ENCODE measurements at regions not wholly inside any gene's neighbourhood (a gene's known extent, or its start where the extent isn't known, plus 50 kb on each side); places are given as distances from the start of the nearest gene placed in this dataset.

- no CpG with 5 or more reads among the region's 6 CpGs for WGBS (ENCODE audit: extremely low coverage, insufficient read length, low lambda C conversion rate)
- no peaks in the 10 kb centered on the region for H3K27me3 Mint-ChIP-seq (ENCODE audit: low read depth)
- H3K9me3 Mint-ChIP-seq = no peaks in the 10 kb centered on the region
- no peak overlapping the region for H2BK20ac ChIP-seq (ENCODE audit: low read depth, low read length, poor library complexity, severe bottlenecking)
- H4K5ac ChIP-seq (ENCODE audit: insufficient read length, low read depth, low read length) = no peak overlapping the region
- H3K4me1 Mint-ChIP-seq = peaks cover 3 to 13% of the 10 kb centered on the region in 2 experiments; a peak in 3 of 4 replicates
- no peak overlapping the region for H3K4me3 Mint-ChIP-seq
- TF ChIP-seq CTCF (conservative IDR thresholded peaks at IDR 0.05) = no peak
- H2AK5ac ChIP-seq (ENCODE audit: insufficient read length, low read length) = no peak overlapping the region
- no peak overlapping the region for H2BK5ac ChIP-seq (ENCODE audit: insufficient read length, low read length)
- no peak overlapping the region for H2BK15ac ChIP-seq (ENCODE audit: low read depth, low read length)
- no peak overlapping the region for H3K18ac ChIP-seq (ENCODE audit: insufficient read length, low read depth, low read length)
- no peak overlapping the region for H3K14ac ChIP-seq (ENCODE audit: insufficient read depth, low read length)
- H3K4ac ChIP-seq (ENCODE audit: low read depth, low read length) = no peak overlapping the region
- no peaks in the 10 kb centered on the region; a peak in 1 of 7 replicates for H3K36me3 Mint-ChIP-seq (ENCODE audit: insufficient read depth in 1 of 3, low read depth in 3 of 3)
- no peaks in the 10 kb centered on the region for H3K27me3 ChIP-seq (ENCODE audit: insufficient read depth, low read length)
- H3T11ph ChIP-seq (ENCODE audit: low read length) = no peak overlapping the region
- H3K27ac Mint-ChIP-seq = no peak overlapping the region
- DNase-seq = no peak
- no peak overlapping the region for H2AFZ ChIP-seq (ENCODE audit: low read length)
- no peak overlapping the region for H3K27ac ChIP-seq (ENCODE audit: insufficient read length, low read depth, low read length)
- H3K79me2 ChIP-seq (ENCODE audit: insufficient read depth, low read length) = no peaks in the 10 kb centered on the region; the same call in 1 of the 2 replicates
- H3K9me3 ChIP-seq (ENCODE audit: control insufficient read depth, low read depth, low read length) = no peaks in the 10 kb centered on the region
- H4K91ac ChIP-seq (ENCODE audit: insufficient read length, low read depth, low read length) = no peak overlapping the region
- no peak overlapping the region for H2BK12ac ChIP-seq (ENCODE audit: insufficient read length, low read depth, low read length)
- no peaks in the 10 kb centered on the region for H4K20me1 ChIP-seq (ENCODE audit: control insufficient read depth, insufficient read depth, insufficient read length)
- no peak overlapping the region for H3K56ac ChIP-seq (ENCODE audit: insufficient read length, low read depth, low read length)
- no peaks in the 10 kb centered on the region for H3K23me2 ChIP-seq (ENCODE audit: insufficient read length, low read depth, low read length, poor library complexity, severe bottlenecking)
- no peak overlapping the region for H4K8ac ChIP-seq (replicated peaks; ENCODE audit: insufficient read length, low read depth, low read length)
- no peak overlapping the region for H2BK120ac ChIP-seq (ENCODE audit: low read depth, low read length, poor library complexity, severe bottlenecking)
- H3K23ac ChIP-seq (ENCODE audit: insufficient read length, low read depth, low read length) = no peak overlapping the region
- no peaks in the 10 kb centered on the region for H3K4me1 ChIP-seq (ENCODE audit: insufficient read depth, low read length)
- H3K9ac ChIP-seq (ENCODE audit: extremely low read depth, insufficient read length, low read length) = no peak overlapping the region
- no peak overlapping the region for H3K4me2 ChIP-seq (ENCODE audit: insufficient read depth, insufficient read length, low read length)
- H3K79me1 ChIP-seq (ENCODE audit: insufficient read depth, low read depth, low read length, poor library complexity, severe bottlenecking) = no peaks in the 10 kb centered on the region
These were observed 106.5 kb upstream of the GADD45A start for GRCh38 chr1:67578397-67579020.

All from H9 (cell line).